ENCODE measurements at regions not wholly inside any gene's neighbourhood (a gene's known extent, or its start where the extent isn't known, plus 50 kb on each side); places are given as distances from the start of the nearest gene placed in this dataset.

DNA sequence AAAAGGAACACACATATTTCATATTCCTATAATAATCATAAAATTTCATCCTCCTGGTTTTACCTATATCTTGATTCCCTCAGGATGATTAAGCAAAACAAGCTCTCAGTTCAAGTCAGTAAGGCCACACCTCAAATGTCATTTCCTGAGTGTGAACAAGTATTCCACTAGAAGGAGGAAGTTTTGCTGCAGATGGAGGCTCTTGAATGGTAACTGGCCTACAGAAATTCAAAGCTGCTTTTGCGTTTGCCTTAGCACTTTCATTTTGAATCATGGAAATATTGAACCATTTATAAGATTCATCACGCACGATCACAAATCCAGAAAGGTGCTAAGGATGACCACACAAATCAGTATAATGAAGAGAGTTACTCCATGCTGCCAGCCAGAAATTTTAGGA is 254.4 kb upstream of the CXXC4 start:
- intact Hi-C loops (cut with micrococcal nuclease; ENCODE audit: unreplicated experiment) (loop anchor here (10.0 kb wide), 1 partner anchor 216 kb away; no protein-coding TSS in a partner anchor), in situ Hi-C loops (cut with MboI) (no loop called here)
- H4K20me1 ChIP-seq (ENCODE audit: control insufficient read depth, insufficient read depth): no peaks in the 10 kb centered on the region
- H3K79me2 ChIP-seq (ENCODE audit: control insufficient read depth, insufficient read depth, low read length): no peaks in the 10 kb centered on the region
- ChIA-PET POLR2A (no interaction called here), SMC1A (ENCODE audit: uncharacterized antibody, unreplicated experiment) (interaction anchor here (0.9 to 1.4 kb wide), 6 partner anchors 9 to 258 kb away, joined by 3 to 8 read pairs (median 4); no protein-coding TSS in a partner anchor), RAD21 (ENCODE audit: unreplicated experiment) (interaction anchor here (0.9 kb wide), 1 partner anchor 111 kb away, joined by 5 read pairs; no protein-coding TSS in a partner anchor), CTCF (interaction anchor here (0.6 to 1.5 kb wide), 3 partner anchors 22 to 113 kb away, joined by 3 to 5 read pairs (median 3); no protein-coding TSS in a partner anchor)
- peak; percentile 27 for FAIRE-seq
- no peak overlapping the region for H2AFZ ChIP-seq (ENCODE audit: control insufficient read depth, low read depth, low read length)
- no peak overlapping the region for H3K9ac ChIP-seq (ENCODE audit: control insufficient read depth, insufficient read depth, low read length)
- DNase-seq (ENCODE audit: low read depth, low spot score): peak; percentile 27
- no peaks in the 10 kb centered on the region; the same call in 1 of the 3 replicates for H3K9me3 ChIP-seq (replicated peaks; ENCODE audit: control insufficient read depth, insufficient read depth, low read length)
- no TSS peak for BruUV-seq (replicated peaks)
- H3K27ac ChIP-seq (ENCODE audit: control insufficient read depth, insufficient read depth): no peak overlapping the region
- H3K4me2 ChIP-seq (ENCODE audit: control insufficient read depth, insufficient read depth): no peak overlapping the region
- peaks cover 4% of the 10 kb centered on the region; the same call in 1 of the 2 replicates for H3K4me1 ChIP-seq (ENCODE audit: control insufficient read depth, insufficient read depth, low read length)
- no peak overlapping the region for H3K4me3 ChIP-seq
- WGBS (ENCODE audit: insufficient coverage, insufficient replicate concordance, low lambda C conversion rate, missing lambda C conversion rate): 40% methylated on average over 3 of the region's 3 CpGs
- no peaks in the 10 kb centered on the region for H3K36me3 ChIP-seq (ENCODE audit: control insufficient read depth in 2 of 2, insufficient read depth in 2 of 2, low read length in 1 of 2)
- H3K27me3 ChIP-seq (replicated peaks in 1 of 2; ENCODE audit: control insufficient read depth in 2 of 2, insufficient read depth in 2 of 2, low read length in 1 of 2): no peaks in the 10 kb centered on the region
- ATAC-seq: peak; percentile 38; the same call in 2 of the 3 replicates
- TF ChIP-seq GABPA (IDR thresholded peaks at IDR 0.05; ENCODE audit: low read depth) (0 out of 2 replicates have a peak, but pooled peaks have one; percentile 11), ATF2 (IDR thresholded peaks at IDR 0.05; ENCODE audit: low read length) (no peak), ETV6 (conservative IDR thresholded peaks at IDR 0.05 in 1 of 2, IDR thresholded peaks at IDR 0.05 in 1 of 2; ENCODE audit: borderline replicate concordance in 1 of 2, low read depth in 1 of 2) (peak in 1 of 2 experiments; percentile 13; a peak in 1 of 4 replicates), NBN (IDR thresholded peaks at IDR 0.05) (no peak), CBX3 (IDR thresholded peaks at IDR 0.05; ENCODE audit: borderline replicate concordance, low read depth) (no peak), JUNB (IDR thresholded peaks at IDR 0.05) (peak; percentile 73), IKZF1 (conservative IDR thresholded peaks at IDR 0.05) (0 out of 2 replicates have a peak, but pooled peaks have one; percentile 29), NFIC (IDR thresholded peaks at IDR 0.05; ENCODE audit: low read depth, low read length) (peak; percentile 39; the same call in 1 of the 2 replicates), ZNF384 (IDR thresholded peaks at IDR 0.05; ENCODE audit: borderline replicate concordance, low read depth, low read length) (no peak), RUNX3 (IDR thresholded peaks at IDR 0.05; ENCODE audit: low read length) (peak; percentile 15; the same call in 1 of the 2 replicates), BRCA1 (IDR thresholded peaks at IDR 0.05; ENCODE audit: low read depth, low read length) (no peak), FOXM1 (IDR thresholded peaks at IDR 0.05; ENCODE audit: low read depth, low read length) (peak; percentile 73; the same call in 1 of the 2 replicates), ZZZ3 (IDR thresholded peaks at IDR 0.05; ENCODE audit: control insufficient read depth, insufficient read length, low read depth) (no peak), SP1 (IDR thresholded peaks at IDR 0.05; ENCODE audit: low read depth, low read length) (no peak)
- TF ChIP-seq, protein P1, sequence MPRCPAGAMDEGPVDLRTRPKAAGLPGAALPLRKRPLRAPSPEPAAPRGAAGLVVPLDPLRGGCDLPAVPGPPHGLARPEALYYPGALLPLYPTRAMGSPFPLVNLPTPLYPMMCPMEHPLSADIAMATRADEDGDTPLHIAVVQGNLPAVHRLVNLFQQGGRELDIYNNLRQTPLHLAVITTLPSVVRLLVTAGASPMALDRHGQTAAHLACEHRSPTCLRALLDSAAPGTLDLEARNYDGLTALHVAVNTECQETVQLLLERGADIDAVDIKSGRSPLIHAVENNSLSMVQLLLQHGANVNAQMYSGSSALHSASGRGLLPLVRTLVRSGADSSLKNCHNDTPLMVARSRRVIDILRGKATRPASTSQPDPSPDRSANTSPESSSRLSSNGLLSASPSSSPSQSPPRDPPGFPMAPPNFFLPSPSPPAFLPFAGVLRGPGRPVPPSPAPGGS (IDR thresholded peaks at IDR 0.05; ENCODE audit: borderline replicate concordance, insufficient read depth, low read depth, low read length, poor library complexity, severe bottlenecking): peak; percentile 11
- TF ChIP-seq, protein P2, sequence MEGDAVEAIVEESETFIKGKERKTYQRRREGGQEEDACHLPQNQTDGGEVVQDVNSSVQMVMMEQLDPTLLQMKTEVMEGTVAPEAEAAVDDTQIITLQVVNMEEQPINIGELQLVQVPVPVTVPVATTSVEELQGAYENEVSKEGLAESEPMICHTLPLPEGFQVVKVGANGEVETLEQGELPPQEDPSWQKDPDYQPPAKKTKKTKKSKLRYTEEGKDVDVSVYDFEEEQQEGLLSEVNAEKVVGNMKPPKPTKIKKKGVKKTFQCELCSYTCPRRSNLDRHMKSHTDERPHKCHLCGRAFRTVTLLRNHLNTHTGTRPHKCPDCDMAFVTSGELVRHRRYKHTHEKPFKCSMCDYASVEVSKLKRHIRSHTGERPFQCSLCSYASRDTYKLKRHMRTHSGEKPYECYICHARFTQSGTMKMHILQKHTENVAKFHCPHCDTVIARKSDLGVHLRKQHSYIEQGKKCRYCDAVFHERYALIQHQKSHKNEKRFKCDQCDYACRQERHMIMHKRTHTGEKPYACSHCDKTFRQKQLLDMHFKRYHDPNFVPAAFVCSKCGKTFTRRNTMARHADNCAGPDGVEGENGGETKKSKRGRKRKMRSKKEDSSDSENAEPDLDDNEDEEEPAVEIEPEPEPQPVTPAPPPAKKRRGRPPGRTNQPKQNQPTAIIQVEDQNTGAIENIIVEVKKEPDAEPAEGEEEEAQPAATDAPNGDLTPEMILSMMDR (IDR thresholded peaks at IDR 0.05 in 2 of 3, conservative IDR thresholded peaks at IDR 0.05 in 1 of 3; ENCODE audit: control insufficient read depth in 2 of 3, extremely low read depth in 1 of 3, insufficient read depth in 1 of 3, low read depth in 3 of 3, low read length in 3 of 3): no peak
- TF ChIP-seq, protein P3, sequence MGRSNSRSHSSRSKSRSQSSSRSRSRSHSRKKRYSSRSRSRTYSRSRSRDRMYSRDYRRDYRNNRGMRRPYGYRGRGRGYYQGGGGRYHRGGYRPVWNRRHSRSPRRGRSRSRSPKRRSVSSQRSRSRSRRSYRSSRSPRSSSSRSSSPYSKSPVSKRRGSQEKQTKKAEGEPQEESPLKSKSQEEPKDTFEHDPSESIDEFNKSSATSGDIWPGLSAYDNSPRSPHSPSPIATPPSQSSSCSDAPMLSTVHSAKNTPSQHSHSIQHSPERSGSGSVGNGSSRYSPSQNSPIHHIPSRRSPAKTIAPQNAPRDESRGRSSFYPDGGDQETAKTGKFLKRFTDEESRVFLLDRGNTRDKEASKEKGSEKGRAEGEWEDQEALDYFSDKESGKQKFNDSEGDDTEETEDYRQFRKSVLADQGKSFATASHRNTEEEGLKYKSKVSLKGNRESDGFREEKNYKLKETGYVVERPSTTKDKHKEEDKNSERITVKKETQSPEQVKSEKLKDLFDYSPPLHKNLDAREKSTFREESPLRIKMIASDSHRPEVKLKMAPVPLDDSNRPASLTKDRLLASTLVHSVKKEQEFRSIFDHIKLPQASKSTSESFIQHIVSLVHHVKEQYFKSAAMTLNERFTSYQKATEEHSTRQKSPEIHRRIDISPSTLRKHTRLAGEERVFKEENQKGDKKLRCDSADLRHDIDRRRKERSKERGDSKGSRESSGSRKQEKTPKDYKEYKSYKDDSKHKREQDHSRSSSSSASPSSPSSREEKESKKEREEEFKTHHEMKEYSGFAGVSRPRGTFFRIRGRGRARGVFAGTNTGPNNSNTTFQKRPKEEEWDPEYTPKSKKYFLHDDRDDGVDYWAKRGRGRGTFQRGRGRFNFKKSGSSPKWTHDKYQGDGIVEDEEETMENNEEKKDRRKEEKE (IDR thresholded peaks at IDR 0.05): no peak

All from GM12878 (cell line).